HEK293 (cell line): ENCODE measurements at regions not wholly inside any gene's neighbourhood (a gene's known extent, or its start where the extent isn't known, plus 50 kb on each side); places are given as distances from the start of the nearest gene placed in this dataset.

Experiments
- CTCF ChIA-PET: fragments of 350-600 bp; formaldehyde crosslinking; extraction: SDS; loops from one replicate; lab custom pipeline; 2021; ENCODE audit warnings: antibody characterized with exemption; lab: Yijun Ruan, JAX
- POLR2A ChIA-PET: fragments of 300-600 bp; formaldehyde crosslinking; extraction: SDS; loops from one replicate; lab custom pipeline; 2020; ENCODE audit warnings: antibody characterized with exemption, inconsistent platforms; lab: Yijun Ruan, JAX
- H3K27ac ChIP-seq: fragments of 200-500 bp; sonication (Bioruptor generic); 2 replicates; pipeline ENCODE4 v1.5.1; 2014; ENCODE audit warnings: low read depth, low read length, control low read depth, inconsistent platforms; ENCODE audit errors: extremely low read depth
- H3K36me3 ChIP-seq, 2 experiments: fragments of 200-500 bp in 1 of 2; sonication (Bioruptor generic) in 1 of 2; 1 replicate in 1 of 2; 2 replicates in 1 of 2; pipeline ENCODE4 v1.5.1; 2014 to 2017; ENCODE audit warnings: inconsistent platforms in 2 of 2, low read length in 2 of 2; ENCODE audit not compliant: control insufficient read depth in 2 of 2, insufficient read depth in 1 of 2
- H3K4me1 ChIP-seq: fragments of 200-500 bp; sonication (Bioruptor generic); 2 replicates; pipeline ENCODE4 v1.5.1; 2014; ENCODE audit warnings: mild to moderate bottlenecking, low read length, inconsistent platforms; ENCODE audit not compliant: control insufficient read depth, insufficient read depth
- H3K4me3 ChIP-seq: 2 replicates; pipeline ENCODE4 v1.5.1; 2011; ENCODE audit warnings: low read depth, mild to moderate bottlenecking, control low read depth, low read length, moderate library complexity
- H3K9me3 ChIP-seq: fragments of 200-500 bp; sonication (Bioruptor generic); 2 replicates; pipeline ENCODE4 v1.5.1; 2014; ENCODE audit warnings: low read depth, low read length, inconsistent platforms; ENCODE audit not compliant: control insufficient read depth, insufficient read depth
- FEZF1 ChIP-seq: fragments of 450-650 bp; formaldehyde crosslinking; IDR thresholded peaks from 2 replicates; pipeline ENCODE4 v1.5.1; 2016; ENCODE audit warnings: missing biosample characterization, missing genetic modification characterization
- MEIS1 ChIP-seq: sonication (generic); formaldehyde crosslinking; IDR thresholded peaks from 2 replicates; pipeline ENCODE4 v1.8.1; 2022; ENCODE audit warnings: missing genetic modification reagents, mild to moderate bottlenecking, borderline replicate concordance
- OSR2 ChIP-seq: fragments of 450-650 bp; formaldehyde crosslinking; IDR thresholded peaks from 2 replicates; pipeline ENCODE4 v1.5.1; 2016; ENCODE audit warnings: missing biosample characterization, missing genetic modification characterization
- PRDM1 ChIP-seq: fragments of 450-650 bp; formaldehyde crosslinking; IDR thresholded peaks from 2 replicates; pipeline ENCODE4; 2016; ENCODE audit warnings: missing biosample characterization, missing genetic modification characterization
- PRDM10 ChIP-seq: fragments of 450-650 bp; formaldehyde crosslinking; IDR thresholded peaks from 2 replicates; pipeline ENCODE4 v1.5.1; 2016; ENCODE audit warnings: missing biosample characterization, missing genetic modification characterization
- PRDM6 ChIP-seq: fragments of 450-650 bp; formaldehyde crosslinking; IDR thresholded peaks from 2 replicates; pipeline ENCODE4 v1.5.1; 2017; ENCODE audit warnings: missing biosample characterization, missing genetic modification characterization
- REPIN1 ChIP-seq: fragments of 450-650 bp; formaldehyde crosslinking; IDR thresholded peaks from 2 replicates; pipeline ENCODE4 v1.5.1; 2017; ENCODE audit warnings: missing biosample characterization, missing genetic modification characterization, low read depth
- REST ChIP-seq: fragments of 450-650 bp; formaldehyde crosslinking; IDR thresholded peaks from 2 replicates; pipeline ENCODE4 v1.5.1; 2016; ENCODE audit warnings: missing biosample characterization, missing genetic modification characterization
- TCF7L2 ChIP-seq: IDR thresholded peaks from 2 replicates; pipeline ENCODE4 v1.6.1; 2011; ENCODE audit warnings: low read depth, mild to moderate bottlenecking, inconsistent platforms, low read length, moderate library complexity, borderline replicate concordance
- YY1 ChIP-seq: fragments of 450-650 bp; formaldehyde crosslinking; IDR thresholded peaks from 2 replicates; pipeline ENCODE4 v1.5.1; 2018; ENCODE audit warnings: missing biosample characterization, missing genetic modification characterization
- ZNF121 ChIP-seq: fragments of 450-650 bp; formaldehyde crosslinking; IDR thresholded peaks from 2 replicates; pipeline ENCODE4 v1.5.1; 2016; ENCODE audit warnings: missing biosample characterization, missing genetic modification characterization
- ZNF133 ChIP-seq: fragments of 450-650 bp; formaldehyde crosslinking; IDR thresholded peaks from 2 replicates; pipeline ENCODE4 v1.5.1; 2016; ENCODE audit warnings: missing biosample characterization, missing genetic modification characterization
- ZNF175 ChIP-seq: fragments of 450-650 bp; formaldehyde crosslinking; IDR thresholded peaks from 2 replicates; pipeline ENCODE4 v1.5.1; 2016; ENCODE audit warnings: missing biosample characterization, missing genetic modification characterization
- ZNF2 ChIP-seq: fragments of 450-650 bp; formaldehyde crosslinking; IDR thresholded peaks from 2 replicates; pipeline ENCODE4 v1.5.1; 2016; ENCODE audit warnings: missing biosample characterization, missing genetic modification characterization
- ZNF248 ChIP-seq: fragments of 450-650 bp; formaldehyde crosslinking; IDR thresholded peaks from 2 replicates; pipeline ENCODE4 v1.5.1; 2017; ENCODE audit warnings: missing biosample characterization, missing genetic modification characterization
- ZNF514 ChIP-seq: fragments of 450-650 bp; formaldehyde crosslinking; IDR thresholded peaks from 2 replicates; pipeline ENCODE4 v1.5.1; 2016; ENCODE audit warnings: missing biosample characterization, missing genetic modification characterization
- ZNF596 ChIP-seq: fragments of 450-650 bp; IDR thresholded peaks from 2 replicates; pipeline ENCODE4 v1.5.0; 2018; ENCODE audit warnings: missing biosample characterization, mild to moderate bottlenecking, missing genetic modification characterization, moderate library complexity
- ZNF600 ChIP-seq: fragments of 450-650 bp; formaldehyde crosslinking; IDR thresholded peaks from 2 replicates; pipeline ENCODE4 v1.5.1; 2016; ENCODE audit warnings: missing biosample characterization, missing genetic modification characterization
- ZNF629 ChIP-seq: fragments of 450-650 bp; formaldehyde crosslinking; IDR thresholded peaks from 2 replicates; pipeline ENCODE4 v1.5.1; 2017; ENCODE audit warnings: missing biosample characterization, missing genetic modification characterization
- ZNF76 ChIP-seq: fragments of 450-650 bp; formaldehyde crosslinking; IDR thresholded peaks from 2 replicates; pipeline ENCODE4; 2016; ENCODE audit warnings: low read depth, missing biosample characterization, missing genetic modification characterization, borderline replicate concordance

- TF ChIP-seq ZNF596 (tag by site-specific recombination) (no peak), ZNF121 (tag by site-specific recombination) (no peak), ZNF629 (no peak), YY1 (no peak), PRDM1 (tag by site-specific recombination) (no peak), ZNF514 (no peak), FEZF1 (tag by site-specific recombination) (no peak), ZNF76 (tag by site-specific recombination) (no peak), TCF7L2 (no peak), OSR2 (tag by site-specific recombination) (no peak), REPIN1 (no peak), ZNF175 (tag by site-specific recombination) (no peak), REST (tag by site-specific recombination) (no peak), PRDM10 (tag by site-specific recombination) (no peak), PRDM6 (no peak), ZNF600 (tag by site-specific recombination) (no peak), ZNF248 (no peak), ZNF2 (tag by site-specific recombination) (no peak)
- no peak overlapping the region for H3K4me3 ChIP-seq
- H3K27ac ChIP-seq = no peak overlapping the region
- no peaks in the 10 kb centered on the region for H3K36me3 ChIP-seq
- H3K4me1 ChIP-seq = no peaks in the 10 kb centered on the region
- ChIA-PET POLR2A (no interaction called here), CTCF (no interaction called here)
- no peaks in the 10 kb centered on the region for H3K9me3 ChIP-seq
Measured at GRCh38 chr14:87331991-87332390, 661.0 kb downstream of the GALC start.

GRCh38 chr14:87325741-87326140 is 667.2 kb downstream of the GALC start:
- no peaks in the 10 kb centered on the region for H3K4me1 ChIP-seq
- no peaks in the 10 kb centered on the region for H3K9me3 ChIP-seq
- ChIA-PET POLR2A (no interaction called here), CTCF (interaction anchor here (0.6 kb wide), 1 partner anchor 27 kb away, joined by 9 read pairs; no protein-coding TSS in a partner anchor)
- H3K27ac ChIP-seq = no peak overlapping the region
- no peak overlapping the region for H3K4me3 ChIP-seq
- no peak for TF ChIP-seq ZNF133 (tag by site-specific recombination)
- TF ChIP-seq MEIS1 (CRISPR knock-in tag) = no peak
- no peaks in the 10 kb centered on the region for H3K36me3 ChIP-seq
